Adrenal gland (tissue), 9 donors: ENCODE measurements at regions not wholly inside any gene's neighbourhood (a gene's known extent, or its start where the extent isn't known, plus 50 kb on each side); places are given as distances from the start of the nearest gene placed in this dataset.
"Not testable (repeated sequence)": the region's sequence is repeated elsewhere in the genome, so short reads cannot be mapped to it uniquely, and the experiment has no call there.

Experiments
- DNase-seq, 7 donors: peaks; one replicate each; pipeline ENCODE4 v3.0.0-alpha.2; 2019 to 2020
- H3K27ac ChIP-seq, 5 donors: fragments of 200-600 bp; sonication (generic) in 4 of 5; 1 replicate in 3 of 5; 2 replicates in 2 of 5; pipeline versions ENCODE4 v1.5.1 to v1.8.0; 2016 to 2020; ENCODE audit warnings: mild to moderate bottlenecking in 1 of 5
- H3K27me3 ChIP-seq: fragments of 200-600 bp; 2 replicates; pipeline ENCODE4 v1.8.0; 2021
- H3K36me3 ChIP-seq, 2 donors: fragments of 200-600 bp; replicated peaks in 1 of 2; 1 replicate in 1 of 2; 2 replicates in 1 of 2; pipeline versions ENCODE4 v1.5.1 to v1.8.0; 2018 to 2022
- H3K4me1 ChIP-seq, 2 donors: fragments of 200-600 bp; replicated peaks in 1 of 2; 1 replicate in 1 of 2; 2 replicates in 1 of 2; pipeline versions ENCODE4 v1.5.1 to v1.8.0; 2018 to 2021
- H3K4me3 ChIP-seq, 4 donors: fragments of 200-600 bp; sonication (generic) in 3 of 4; one replicate each; pipeline ENCODE4 v1.5.1; 2016 to 2018
- H3K9me3 ChIP-seq, 3 donors: fragments of 200-600 bp; sonication (generic) in 1 of 3; replicated peaks in 1 of 3; 1 replicate in 2 of 3; 2 replicates in 1 of 3; pipeline versions ENCODE4 v1.5.1 to v1.8.0; 2016 to 2021
- CTCF ChIP-seq, 6 experiments: fragments of 450-650 bp in 4 of 6; fragments of 200-600 bp in 2 of 6; sonication (generic) in 1 of 6; IDR thresholded peaks; 1 replicate in 5 of 6; 2 replicates in 1 of 6; pipeline versions ENCODE4 v1.5.1 to v1.8.0; 2016 to 2021; ENCODE audit warnings: antibody characterized with exemption in 6 of 6, mild to moderate bottlenecking in 2 of 6, moderate library complexity in 1 of 6
- POLR2A ChIP-seq, 2 donors: fragments of 450-650 bp; IDR thresholded peaks; one replicate each; pipeline ENCODE4 v1.6.1; 2017; ENCODE audit warnings: antibody characterized with exemption in 2 of 2, mild to moderate bottlenecking in 2 of 2, moderate library complexity in 1 of 2
- WGBS, 4 donors: extraction: QIAGEN DNeasy Blood & Tissue Kit in 2 of 4; methylation state at CpG; one replicate each; pipeline versions ENCODE4 v1.1.5 to v1.1.7; 2013 to 2017; 5-methylcytosine and 5-hydroxymethylcytosine counted together
- intact Hi-C, 2 donors: fragments of 100-400 bp; cut with DNase I; formaldehyde crosslinking; loops; one replicate each; pipeline versions ENCODE4 v1.14.1 to v1.15.0; 2022 to 2023
- donor health status: healthy with polysubstance abuse.
- donor health status: Bipolar disorder and iron deficiency.
- donor health status: DM: yes; HTN: yes; CAD: no.
- donor health status: DM: no; HTN: no; CAD: no.
- donor health status: DM: no; HTN: no; CAD: no.

- 94 to 99% (median 97%) methylated on average over 5 to 7 of the region's 7 CpGs for WGBS, 4 donors
Observed at GRCh38 chr1:184818646-184819045, 64.0 kb upstream of the EDEM3 start.

GRCh38 chr1:184817003-184817402 lies 62.3 kb upstream of the EDEM3 start:
- 44 to 90% (median 48%) methylated on average over 2 of the region's 2 CpGs for WGBS, 4 donors
- H3K4me1 ChIP-seq, H3K4me3 ChIP-seq, H3K36me3 ChIP-seq, H3K27me3 ChIP-seq, H3K27ac ChIP-seq, H3K9me3 ChIP-seq, DNase-seq, intact Hi-C loops: not testable (repeated sequence)

More at GRCh38 chr1:184818646-184819045, 64.0 kb upstream of the EDEM3 start:
- no peak overlapping the region for H3K4me3 ChIP-seq
- no peaks in the 10 kb centered on the region for H3K27me3 ChIP-seq
- DNase-seq = no peak
- H3K4me1 ChIP-seq = no peaks in the 10 kb centered on the region
- no peak overlapping the region for H3K27ac ChIP-seq
- intact Hi-C loops = no loop called here
- no peak for TF ChIP-seq CTCF (IDR thresholded peaks at IDR 0.05)
- no peak for TF ChIP-seq POLR2A (IDR thresholded peaks at IDR 0.05)
- no peaks in the 10 kb centered on the region for H3K9me3 ChIP-seq
- no peaks in the 10 kb centered on the region for H3K36me3 ChIP-seq

GRCh38 chr1:184813528-184814089 lies 59.0 kb upstream of the EDEM3 start:
- H3K4me3 ChIP-seq = no peak overlapping the region
- H3K27ac ChIP-seq = no peak overlapping the region
- intact Hi-C loops = no loop called here
- TF ChIP-seq CTCF (IDR thresholded peaks at IDR 0.05) (no peak), POLR2A (IDR thresholded peaks at IDR 0.05) (no peak)
- H3K9me3 ChIP-seq = no peaks in the 10 kb centered on the region
- H3K27me3 ChIP-seq = no peaks in the 10 kb centered on the region
- DNase-seq = no peak
- WGBS, 4 donors = 91 to 98% (median 92%) methylated on average over 2 of the region's 2 CpGs
- peaks cover 0 to 9% of the 10 kb centered on the region in 2 donors for H3K4me1 ChIP-seq
- H3K36me3 ChIP-seq = no peaks in the 10 kb centered on the region

GRCh38 chr1:184811439-184812111 lies 56.9 kb upstream of the EDEM3 start:
- Histone ChIP-seq H3K27ac (no peak overlapping the region), H3K4me1 (peaks cover 0 to 9% of the 10 kb centered on the region in 2 donors), H3K4me3 (no peak overlapping the region), H3K27me3 (no peaks in the 10 kb centered on the region), H3K9me3 (no peaks in the 10 kb centered on the region), H3K36me3 (no peaks in the 10 kb centered on the region)
- no peak for DNase-seq
- intact Hi-C loops = no loop called here
- no peak for TF ChIP-seq CTCF (IDR thresholded peaks at IDR 0.05)
- TF ChIP-seq POLR2A (IDR thresholded peaks at IDR 0.05) = no peak
- WGBS, 4 donors = 84 to 96% (median 95%) methylated on average over 16 to 19 of the region's 19 CpGs
